Endothelial cell (in vitro differentiated cells): ENCODE measurements at regions not wholly inside any gene's neighbourhood (a gene's known extent, or its start where the extent isn't known, plus 50 kb on each side); places are given as distances from the start of the nearest gene placed in this dataset.

Experiments
- DNase-seq: peaks from one replicate; pipeline ENCODE4 v3.0.0; 2021; ENCODE audit warnings: low spot score
- H3K27ac Mint-ChIP-seq: one replicate; pipeline ENCODE4 v1.8.0; 2021; ENCODE audit warnings: mixed read lengths, inconsistent platforms; ENCODE audit not compliant: unreplicated experiment
- H3K27me3 Mint-ChIP-seq: one replicate; pipeline ENCODE4 v1.8.0; 2021; ENCODE audit warnings: mild to moderate bottlenecking, moderate library complexity, mixed read lengths, inconsistent platforms; ENCODE audit not compliant: unreplicated experiment
- H3K36me3 Mint-ChIP-seq: one replicate; pipeline ENCODE4 v1.8.0; 2021; ENCODE audit warnings: mild to moderate bottlenecking, low read depth, mixed read lengths, inconsistent platforms; ENCODE audit not compliant: unreplicated experiment
- H3K4me1 Mint-ChIP-seq: one replicate; pipeline ENCODE4 v1.8.0; 2021; ENCODE audit warnings: mild to moderate bottlenecking, mixed read lengths, inconsistent platforms; ENCODE audit not compliant: unreplicated experiment
- H3K4me3 Mint-ChIP-seq: one replicate; pipeline ENCODE4 v1.8.0; 2021; ENCODE audit warnings: mild to moderate bottlenecking, mixed read lengths, inconsistent platforms; ENCODE audit not compliant: unreplicated experiment
- H3K9me3 Mint-ChIP-seq: one replicate; pipeline ENCODE4 v1.8.0; 2021; ENCODE audit warnings: mixed read lengths, inconsistent platforms; ENCODE audit not compliant: unreplicated experiment
- TF ChIP-seq, protein P1 (sequence below): fragments of 200-600 bp; sonication (generic); IDR thresholded peaks from one replicate; pipeline ENCODE4 v1.5.0; 2021; ENCODE audit warnings: antibody characterized with exemption; ENCODE audit not compliant: unreplicated experiment

DNA sequence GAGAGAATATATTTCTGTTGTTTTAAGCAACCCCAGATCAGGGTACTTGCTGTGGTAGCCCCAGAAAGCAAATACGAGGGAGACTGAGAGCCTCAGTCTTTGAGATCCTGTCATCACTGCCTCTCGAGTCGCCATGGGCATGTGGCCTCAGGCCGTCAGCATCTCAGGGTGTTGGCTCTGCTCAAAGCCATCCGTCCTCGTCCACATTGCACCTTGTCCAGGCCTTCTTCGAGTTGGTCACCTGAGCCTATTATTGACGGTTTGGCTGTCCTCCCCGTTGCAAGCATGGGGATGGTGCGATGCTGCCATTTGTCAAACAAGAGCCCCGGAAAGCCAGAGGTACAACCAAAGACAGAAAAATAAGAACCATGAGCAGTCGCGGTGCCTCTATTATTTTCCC is 136.9 kb downstream of the IRF8 start:
- H3K27me3 Mint-ChIP-seq = no peaks in the 10 kb centered on the region
- H3K4me1 Mint-ChIP-seq = peaks cover 2% of the 10 kb centered on the region
- no peak overlapping the region for H3K27ac Mint-ChIP-seq
- H3K9me3 Mint-ChIP-seq = no peaks in the 10 kb centered on the region
- TF ChIP-seq, protein P1, sequence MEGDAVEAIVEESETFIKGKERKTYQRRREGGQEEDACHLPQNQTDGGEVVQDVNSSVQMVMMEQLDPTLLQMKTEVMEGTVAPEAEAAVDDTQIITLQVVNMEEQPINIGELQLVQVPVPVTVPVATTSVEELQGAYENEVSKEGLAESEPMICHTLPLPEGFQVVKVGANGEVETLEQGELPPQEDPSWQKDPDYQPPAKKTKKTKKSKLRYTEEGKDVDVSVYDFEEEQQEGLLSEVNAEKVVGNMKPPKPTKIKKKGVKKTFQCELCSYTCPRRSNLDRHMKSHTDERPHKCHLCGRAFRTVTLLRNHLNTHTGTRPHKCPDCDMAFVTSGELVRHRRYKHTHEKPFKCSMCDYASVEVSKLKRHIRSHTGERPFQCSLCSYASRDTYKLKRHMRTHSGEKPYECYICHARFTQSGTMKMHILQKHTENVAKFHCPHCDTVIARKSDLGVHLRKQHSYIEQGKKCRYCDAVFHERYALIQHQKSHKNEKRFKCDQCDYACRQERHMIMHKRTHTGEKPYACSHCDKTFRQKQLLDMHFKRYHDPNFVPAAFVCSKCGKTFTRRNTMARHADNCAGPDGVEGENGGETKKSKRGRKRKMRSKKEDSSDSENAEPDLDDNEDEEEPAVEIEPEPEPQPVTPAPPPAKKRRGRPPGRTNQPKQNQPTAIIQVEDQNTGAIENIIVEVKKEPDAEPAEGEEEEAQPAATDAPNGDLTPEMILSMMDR = no peak
- H3K4me3 Mint-ChIP-seq = no peak overlapping the region
- no peaks in the 10 kb centered on the region for H3K36me3 Mint-ChIP-seq
- no peak for DNase-seq

DNA sequence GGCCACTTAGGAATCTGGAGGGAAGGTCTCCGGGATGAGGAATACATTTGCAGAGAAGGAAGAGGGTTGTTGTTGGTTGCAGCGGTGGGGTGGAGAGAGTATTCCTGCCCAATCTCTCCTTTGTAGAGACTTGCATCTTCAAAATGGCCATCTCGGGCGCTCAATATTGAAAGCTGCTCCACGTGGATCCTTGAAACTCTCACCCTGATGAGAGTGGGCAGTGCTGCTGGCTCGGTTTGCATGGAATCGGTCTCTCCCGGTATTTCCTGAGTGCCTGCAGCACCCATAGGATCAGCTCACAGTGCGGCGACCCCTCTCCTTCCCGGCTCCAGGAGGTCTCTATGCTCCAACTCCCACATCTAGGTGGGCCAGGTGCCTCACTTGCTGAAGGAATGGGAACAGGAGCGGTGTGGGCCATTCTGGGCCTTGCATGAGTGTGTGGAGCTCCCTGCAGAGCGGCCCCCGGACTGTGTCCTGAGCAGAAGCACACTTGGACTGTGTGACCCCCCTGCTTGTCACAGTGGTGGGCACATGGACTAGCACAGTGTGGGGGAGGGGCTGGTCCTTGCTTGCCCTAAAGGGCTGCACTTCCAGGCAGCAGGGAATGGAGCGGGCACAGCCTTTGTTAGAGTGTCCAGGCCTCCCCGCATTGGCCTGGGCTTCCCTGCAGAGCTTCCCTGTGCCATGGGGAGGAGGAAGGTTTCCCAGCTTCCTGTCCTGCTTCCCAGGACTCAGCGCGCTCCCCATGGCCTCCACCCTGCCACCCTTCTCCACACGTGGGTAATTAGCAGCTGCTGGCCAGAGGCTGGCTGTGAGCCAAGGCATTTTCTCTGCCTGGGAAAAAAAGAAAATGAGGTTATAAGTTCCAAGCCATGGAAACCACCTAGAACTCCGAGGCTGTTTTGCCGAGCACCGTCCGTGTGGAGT is 139.3 kb downstream of the IRF8 start:
- TF ChIP-seq, protein P1 = no peak
- no peaks in the 10 kb centered on the region for H3K9me3 Mint-ChIP-seq
- H3K4me3 Mint-ChIP-seq = no peak overlapping the region
- no peaks in the 10 kb centered on the region for H3K27me3 Mint-ChIP-seq
- no peak for DNase-seq
- H3K36me3 Mint-ChIP-seq = no peaks in the 10 kb centered on the region
- H3K27ac Mint-ChIP-seq = no peak overlapping the region
- H3K4me1 Mint-ChIP-seq = no peaks in the 10 kb centered on the region

DNA sequence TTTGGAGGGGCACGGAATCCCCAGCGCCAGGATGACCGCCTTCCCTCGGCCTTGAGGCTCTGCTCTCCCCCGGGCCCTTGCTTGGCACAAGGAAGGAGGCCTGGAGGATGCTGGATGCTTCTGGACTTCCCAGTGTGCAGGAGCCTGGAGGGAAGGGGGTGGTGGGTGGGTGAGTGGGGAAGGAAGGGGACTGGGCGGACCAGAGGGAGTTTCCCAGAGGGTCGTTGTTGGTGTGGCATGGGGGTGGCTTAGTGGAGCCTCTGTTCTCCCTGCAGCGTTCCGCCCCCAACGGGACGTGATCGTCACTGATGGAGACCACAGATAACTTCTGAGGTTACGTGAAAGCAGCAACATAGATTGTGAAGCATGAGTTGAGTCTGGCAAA is 140.0 kb downstream of the IRF8 start:
- no peak overlapping the region for H3K27ac Mint-ChIP-seq

DNA sequence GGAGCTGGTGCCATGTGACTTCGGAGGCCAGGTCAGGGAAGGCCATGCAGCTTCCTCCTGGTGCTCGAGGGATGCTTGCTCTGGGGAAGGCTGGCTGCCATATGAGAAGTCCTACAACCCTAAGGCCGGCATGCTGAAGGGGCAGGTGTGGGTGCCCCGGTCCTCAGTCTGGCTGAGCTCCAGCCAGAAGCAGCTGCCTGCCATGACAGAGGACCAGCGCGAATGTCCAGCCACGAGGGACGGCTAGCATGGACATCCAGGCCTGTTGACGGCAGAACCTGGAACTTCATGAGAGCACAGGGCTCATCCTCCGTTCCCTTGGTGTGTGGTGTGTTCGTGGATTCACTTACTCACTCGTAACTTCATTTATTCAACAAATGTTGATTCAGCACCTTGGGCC is 140.6 kb downstream of the IRF8 start:
- no peak overlapping the region for H3K27ac Mint-ChIP-seq
- H3K36me3 Mint-ChIP-seq = no peaks in the 10 kb centered on the region
- H3K9me3 Mint-ChIP-seq = no peaks in the 10 kb centered on the region
- H3K27me3 Mint-ChIP-seq = peaks cover 3% of the 10 kb centered on the region
- H3K4me1 Mint-ChIP-seq = no peaks in the 10 kb centered on the region
- no peak overlapping the region for H3K4me3 Mint-ChIP-seq
- TF ChIP-seq, protein P1 = no peak
- no peak for DNase-seq

More for the DNA sequence above, 140.0 kb downstream of the IRF8 start:
- Mint-ChIP-seq H3K36me3 (no peaks in the 10 kb centered on the region), H3K9me3 (no peaks in the 10 kb centered on the region), H3K4me3 (no peak overlapping the region), H3K27me3 (no peaks in the 10 kb centered on the region), H3K4me1 (no peaks in the 10 kb centered on the region)
- DNase-seq = no peak
- TF ChIP-seq, protein P1 = no peak

DNA sequence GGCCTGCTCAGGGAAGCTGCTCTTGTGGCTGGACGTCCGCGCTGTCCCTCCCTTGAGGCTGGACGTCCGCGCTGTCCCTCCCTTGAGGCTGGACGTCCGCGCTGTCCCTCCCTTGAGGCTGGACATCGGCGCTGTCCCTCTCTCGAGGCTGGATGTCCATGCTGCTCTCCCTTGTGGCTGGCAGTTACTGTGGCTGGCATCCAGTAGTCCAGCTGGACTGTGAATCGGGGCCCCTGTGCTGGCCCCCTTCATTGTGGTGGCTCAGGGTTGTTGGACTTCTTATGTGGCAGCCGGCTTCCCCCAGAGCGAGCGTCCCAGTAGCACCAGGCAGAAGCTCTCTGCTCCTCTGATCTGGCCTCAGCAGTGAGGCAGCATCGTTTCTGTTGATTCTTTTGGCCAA is 141.5 kb downstream of the IRF8 start:
- TF ChIP-seq, protein P1 = no peak
- Mint-ChIP-seq H3K36me3 (no peaks in the 10 kb centered on the region), H3K4me3 (no peak overlapping the region), H3K27ac (no peak overlapping the region), H3K27me3 (peaks cover 3% of the 10 kb centered on the region), H3K9me3 (no peaks in the 10 kb centered on the region), H3K4me1 (no peaks in the 10 kb centered on the region)
- DNase-seq = no peak
